COLO829 (cell line): ENCODE measurements at regions not wholly inside any gene's neighbourhood (a gene's known extent, or its start where the extent isn't known, plus 50 kb on each side); places are given as distances from the start of the nearest gene placed in this dataset.

ENCODE experiments used
- DNase-seq: peaks from one replicate; pipeline ENCODE4 v3.0.0; 2012; ENCODE audit warnings: low spot score

DNA sequence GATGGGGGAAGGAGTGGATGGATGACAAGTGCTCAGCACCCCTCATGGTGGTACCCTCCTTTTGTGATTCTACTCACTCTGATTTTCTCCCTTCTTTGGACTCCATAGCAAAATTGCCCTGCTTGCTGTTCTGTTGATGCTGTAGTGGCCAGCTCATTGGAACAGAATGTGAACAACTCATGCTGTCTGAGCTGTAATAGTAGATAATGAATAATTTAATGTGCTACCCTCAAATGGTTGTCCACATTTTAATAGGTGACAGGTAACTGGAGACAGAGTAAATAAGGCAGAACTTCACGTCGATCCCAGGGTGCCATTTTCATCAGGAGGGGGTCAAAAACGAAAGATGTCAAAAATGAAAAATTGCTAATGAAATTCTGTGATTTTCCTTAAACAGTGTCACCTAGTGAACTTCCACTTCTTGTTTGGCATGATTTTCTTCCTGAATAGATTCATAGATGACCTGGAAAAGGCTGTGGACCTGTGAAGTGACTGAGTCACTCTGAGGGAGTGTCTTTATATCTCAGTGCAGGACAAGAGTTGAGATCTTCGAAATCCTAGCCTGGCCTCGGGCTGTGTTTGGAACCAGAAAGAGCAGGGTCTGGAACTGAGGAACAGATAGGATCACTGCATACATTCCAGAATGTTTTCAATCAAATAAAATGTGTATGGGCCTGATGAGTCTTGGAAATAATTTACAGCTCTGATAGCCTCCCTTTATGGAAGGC lies 270.2 kb downstream of the PSAT1 start:
- no peak for DNase-seq

DNA sequence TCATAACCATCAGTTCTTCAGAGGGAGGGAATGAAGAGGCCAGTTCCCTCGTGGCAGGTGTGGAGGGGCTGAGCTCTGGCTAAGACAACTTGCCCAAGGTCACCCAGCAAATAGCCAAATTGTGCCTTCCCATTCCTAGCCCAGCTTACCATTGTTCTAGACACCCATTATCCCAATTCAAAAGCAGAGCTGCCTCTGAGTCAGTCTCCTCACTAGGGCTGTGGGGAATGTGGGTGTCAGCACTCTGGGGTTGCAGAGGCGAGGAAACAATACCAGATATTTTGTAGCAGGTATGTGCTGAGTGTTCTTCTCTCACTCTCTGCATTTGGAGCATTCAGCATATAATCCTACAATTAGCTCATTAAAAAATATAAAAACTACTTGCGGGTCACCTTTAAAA lies 270.8 kb downstream of the PSAT1 start:
- no peak for DNase-seq

DNA sequence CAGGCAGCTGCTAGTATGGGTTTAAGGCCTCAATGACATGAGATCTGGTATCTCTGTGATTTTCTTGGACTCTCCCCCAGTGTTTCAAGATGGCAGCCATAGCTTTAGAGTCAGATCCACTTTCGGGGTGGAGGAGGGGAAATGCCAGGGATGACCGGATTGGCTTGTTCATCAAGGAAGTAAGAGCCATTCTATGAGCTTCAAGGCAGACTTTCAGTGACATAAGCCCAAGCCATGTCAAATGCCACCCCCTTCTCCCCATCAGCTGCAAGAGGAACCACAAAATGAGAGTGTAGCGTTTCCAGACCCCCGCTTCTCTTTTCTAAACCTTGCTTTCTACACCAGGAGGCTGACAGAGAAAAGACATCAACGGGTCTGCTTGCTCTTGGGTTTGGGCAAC lies 271.8 kb downstream of the PSAT1 start:
- DNase-seq, result no peak

DNA sequence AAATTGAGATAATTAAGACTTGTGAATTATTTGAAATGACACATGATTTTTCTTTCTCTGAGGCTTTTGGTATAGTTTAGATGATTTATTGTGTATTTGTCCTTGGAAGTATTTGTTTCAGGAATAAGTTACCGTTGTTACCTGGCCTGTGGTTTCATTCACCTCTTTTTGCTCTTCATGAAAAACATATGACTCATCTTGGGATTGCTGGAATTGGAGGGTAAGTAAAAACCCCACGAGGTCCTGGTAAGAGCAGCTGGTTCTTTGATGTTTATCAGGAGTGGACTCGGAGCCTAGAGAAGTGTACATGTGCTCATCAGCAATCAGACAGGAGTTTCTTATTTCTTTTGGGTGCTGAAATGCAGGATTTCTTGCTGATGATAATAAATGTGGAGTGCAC lies 275.3 kb downstream of the PSAT1 start:
- DNase-seq, result no peak

DNA sequence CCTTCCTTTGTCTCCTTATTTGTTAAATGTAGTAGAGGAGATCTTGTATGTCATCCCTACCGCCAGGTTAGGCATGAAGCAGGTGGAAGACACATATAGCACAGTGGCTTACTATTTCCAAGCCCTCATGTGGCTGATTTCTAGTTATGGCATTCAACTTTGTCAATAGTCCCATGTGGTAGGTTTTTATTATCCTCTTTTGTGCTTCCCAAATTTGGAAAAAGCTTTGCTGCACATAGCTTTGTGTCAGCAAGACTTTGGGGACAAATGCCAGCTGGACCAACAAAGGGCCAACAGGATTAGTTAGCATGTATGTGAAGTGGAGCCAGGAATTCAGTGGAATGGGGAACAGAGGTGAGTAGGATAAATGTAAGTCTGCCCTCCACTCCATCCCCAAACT lies 276.3 kb downstream of the PSAT1 start:
- no peak for DNase-seq

DNA sequence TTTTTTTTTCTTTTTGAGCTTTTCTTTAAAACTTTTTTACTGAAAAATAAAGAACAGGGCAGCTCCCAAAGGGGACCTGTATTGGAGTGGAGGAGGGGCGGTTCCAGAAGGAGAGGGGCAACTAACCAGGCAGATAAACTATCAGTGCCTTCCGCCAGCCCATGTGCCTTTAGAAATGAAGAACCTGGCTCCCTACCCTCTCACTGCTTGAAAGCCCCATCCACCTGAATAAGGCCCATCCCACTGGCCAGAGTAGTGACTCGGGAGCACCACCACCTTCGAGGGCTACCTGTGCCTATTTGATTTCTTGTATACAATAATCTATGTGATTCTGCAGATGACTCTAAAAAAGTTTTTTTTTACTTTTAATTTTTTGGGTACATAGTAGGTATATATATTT lies 276.7 kb downstream of the PSAT1 start:
- no peak for DNase-seq

DNA sequence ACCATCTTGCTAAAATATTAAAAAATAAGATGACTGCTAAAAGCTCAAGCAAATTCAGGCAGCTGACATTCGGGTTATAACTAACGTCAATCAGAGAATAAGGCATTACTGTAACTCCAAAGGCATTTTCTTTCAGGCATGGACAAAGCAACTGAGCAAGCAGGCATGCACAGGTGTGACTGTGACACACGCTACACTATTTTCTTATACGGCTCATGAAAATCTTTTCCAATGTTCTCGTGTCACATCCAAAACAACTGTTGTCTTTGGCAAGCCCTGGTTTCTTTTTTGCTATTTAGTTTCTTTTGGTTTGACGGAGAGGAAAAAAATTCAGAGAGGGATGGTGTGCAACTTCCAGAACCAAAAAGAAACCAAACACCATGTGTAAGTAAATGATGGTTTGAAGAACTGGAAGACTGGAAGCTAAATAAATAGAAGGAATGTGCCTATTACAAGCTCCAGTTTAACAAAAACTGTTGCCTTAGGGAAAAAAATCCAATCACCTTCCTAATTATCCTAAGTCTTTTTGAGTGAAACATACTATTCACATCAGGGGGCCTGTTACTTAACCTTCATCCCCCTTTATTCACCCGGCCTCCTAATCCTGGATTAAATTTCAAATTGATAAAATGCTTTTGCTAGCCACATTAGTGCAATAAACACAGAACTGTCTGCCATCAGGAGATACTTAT lies 277.6 kb downstream of the PSAT1 start:
- DNase-seq, result no peak

DNA sequence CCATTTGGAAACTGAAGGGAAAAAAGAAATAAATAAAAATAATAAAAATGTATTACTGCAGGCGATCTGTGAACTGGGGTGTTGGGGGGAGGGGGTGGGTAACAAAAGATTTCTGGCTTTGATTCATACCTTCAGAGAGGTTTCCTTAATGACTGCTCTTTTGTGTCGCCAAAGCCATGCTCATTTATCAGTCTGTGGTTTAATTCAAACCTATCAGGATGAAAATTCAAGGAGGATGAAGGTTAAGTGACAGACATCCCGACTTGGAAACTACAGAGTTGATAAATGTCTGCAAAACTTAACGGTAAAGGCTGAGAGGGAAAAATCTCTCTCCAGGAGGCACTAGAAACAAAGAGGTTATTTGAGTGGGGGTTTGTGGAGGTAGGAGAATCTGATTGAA lies 278.2 kb downstream of the PSAT1 start:
- DNase-seq, result no peak

DNA sequence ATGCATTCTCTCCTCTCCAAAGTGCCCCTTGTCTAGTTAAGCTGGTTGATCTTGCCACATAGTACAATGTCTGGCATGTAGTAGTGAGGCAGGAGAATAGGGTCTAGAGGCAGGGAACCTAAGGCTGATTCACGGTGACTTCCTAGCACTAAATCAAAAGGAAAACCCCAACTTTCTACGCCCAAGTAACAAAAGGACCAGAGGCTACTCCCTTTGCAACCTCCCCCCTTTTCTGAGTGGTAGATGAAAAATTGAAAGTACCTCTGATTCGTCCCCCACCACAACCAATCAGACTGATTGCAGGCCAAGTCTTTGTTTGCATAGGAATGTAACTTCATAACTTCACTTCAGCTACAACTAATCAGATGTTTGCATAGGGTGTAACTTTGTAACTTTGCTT lies 278.8 kb downstream of the PSAT1 start:
- no peak for DNase-seq

DNA sequence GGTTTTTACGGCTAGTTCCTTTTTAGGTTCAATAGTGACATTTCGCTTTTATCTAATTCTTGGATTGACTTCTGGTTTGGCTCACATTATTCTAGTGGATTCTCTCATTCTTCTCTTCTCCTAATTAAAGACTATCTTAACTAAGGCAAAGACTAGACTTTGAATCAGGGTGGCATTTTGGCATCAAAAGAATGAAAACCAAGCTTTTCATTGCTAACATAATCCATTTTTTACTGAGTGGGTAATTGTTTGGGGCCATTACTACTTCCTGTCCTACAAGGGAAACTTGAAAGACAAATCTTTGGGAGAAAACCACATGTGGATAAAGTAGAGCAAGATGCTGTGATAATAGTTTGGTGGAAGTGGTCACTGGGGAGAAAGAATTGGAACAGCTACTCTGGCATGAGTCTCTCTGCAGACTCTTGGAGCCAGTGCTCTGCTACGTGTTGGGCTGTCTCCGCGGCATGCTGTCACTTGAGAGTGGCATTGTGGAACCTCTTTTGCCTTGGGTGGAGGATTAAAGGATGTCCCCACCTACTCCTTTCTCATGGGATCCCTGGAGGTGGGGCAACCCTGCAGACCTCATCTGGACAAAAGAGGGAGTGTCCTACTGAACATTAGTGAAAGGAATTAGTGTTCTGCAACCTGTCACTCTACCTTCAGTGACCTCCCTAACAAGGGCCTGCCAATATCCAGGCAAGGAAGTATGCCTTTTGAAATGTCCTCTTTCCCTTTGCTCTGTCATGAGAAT lies 280.4 kb downstream of the PSAT1 start:
- peak; percentile 28 for DNase-seq

DNA sequence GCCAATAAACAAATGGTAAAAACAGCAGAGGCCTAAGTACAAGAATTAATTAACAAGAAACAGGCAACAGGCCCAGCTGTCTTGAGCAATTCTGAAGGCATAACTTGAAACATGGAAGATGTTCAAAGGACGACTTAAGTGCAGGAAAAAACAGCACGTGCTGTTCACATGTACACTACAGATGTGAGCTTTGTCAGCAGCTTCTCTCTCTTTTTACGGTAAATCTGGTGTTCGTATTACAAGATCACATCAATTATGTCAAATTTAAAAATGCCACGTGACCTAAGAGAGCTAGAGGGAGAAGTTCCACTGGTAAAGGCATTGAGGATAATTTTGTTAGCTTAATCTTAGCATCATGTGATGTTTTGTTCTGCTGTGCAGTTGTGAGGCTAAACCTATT lies 281.1 kb downstream of the PSAT1 start:
- no peak for DNase-seq

DNA sequence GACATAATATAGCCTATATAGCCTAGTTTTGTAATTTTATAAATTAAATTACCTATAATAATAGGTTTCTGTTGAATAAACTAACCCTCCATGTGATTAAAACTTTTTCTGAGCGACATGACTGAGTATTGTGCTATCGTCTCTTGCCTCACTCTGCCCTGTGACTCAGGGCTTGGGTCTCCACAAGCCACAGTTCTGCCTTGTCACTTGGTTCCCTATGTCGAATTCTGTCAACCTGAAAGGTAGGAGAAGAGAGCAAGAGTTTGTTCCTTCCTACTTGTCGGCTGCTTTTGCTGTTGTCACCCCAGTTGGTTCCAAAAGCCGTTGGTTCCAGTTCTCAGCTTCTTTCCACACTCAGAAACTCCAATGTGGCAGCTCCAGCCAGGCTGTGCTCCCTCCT lies 285.9 kb downstream of the PSAT1 start:
- no peak for DNase-seq

DNA sequence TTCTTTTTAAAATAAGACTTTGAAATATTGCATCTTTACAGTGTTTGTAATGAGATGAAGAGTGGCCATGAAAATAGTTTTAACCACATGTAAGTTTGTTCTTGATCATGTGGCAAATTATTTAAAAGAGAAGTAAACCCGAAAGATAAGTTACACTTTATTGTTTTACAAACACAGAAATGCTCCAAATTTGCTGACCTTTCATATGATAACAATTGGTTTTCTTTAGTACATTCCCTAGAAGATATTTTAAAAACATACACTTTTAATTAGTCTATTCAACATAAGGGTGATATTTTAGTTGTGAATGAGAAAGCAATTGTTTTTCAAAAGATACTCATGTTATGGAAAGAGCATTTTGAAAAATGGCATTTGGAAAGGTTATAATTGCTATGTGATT lies 287.7 kb downstream of the PSAT1 start:
- no peak for DNase-seq

DNA sequence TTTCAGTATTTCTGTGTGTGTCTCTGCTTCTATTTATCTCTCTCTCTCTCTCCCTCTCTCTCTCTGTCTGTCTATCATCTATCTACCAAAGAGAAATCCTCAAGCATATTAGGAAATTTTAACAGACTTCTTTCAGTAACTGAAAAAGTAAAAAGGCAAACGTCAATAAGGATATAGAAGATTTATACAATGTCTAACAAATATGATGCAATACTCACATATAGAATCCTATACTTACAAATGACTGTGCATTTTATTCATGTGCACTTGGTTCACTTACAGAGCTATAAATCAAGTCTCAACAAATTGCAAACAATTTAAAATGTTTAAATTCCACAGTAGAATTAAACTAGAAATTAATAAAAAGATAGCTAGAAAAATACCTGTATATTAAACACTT lies 289.0 kb downstream of the PSAT1 start:
- no peak for DNase-seq

DNA sequence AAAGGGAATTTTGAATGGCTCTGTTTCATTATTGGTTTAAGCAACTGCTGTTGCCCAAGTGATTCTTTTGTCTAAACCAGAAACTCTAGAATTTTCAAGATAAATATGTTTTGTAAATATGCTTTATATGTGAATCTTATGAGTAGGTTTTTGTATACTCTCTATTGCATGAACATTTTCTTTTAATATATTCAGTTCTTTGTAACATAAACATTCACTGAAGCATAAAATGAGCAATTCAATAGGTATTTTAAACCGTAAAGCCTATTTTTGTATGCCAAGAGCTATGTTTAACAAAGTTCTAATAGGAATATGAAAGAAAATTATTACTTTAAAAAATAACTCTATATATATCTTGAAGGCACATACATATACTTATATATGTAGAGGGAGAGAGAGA lies 293.1 kb downstream of the PSAT1 start:
- no peak for DNase-seq

DNA sequence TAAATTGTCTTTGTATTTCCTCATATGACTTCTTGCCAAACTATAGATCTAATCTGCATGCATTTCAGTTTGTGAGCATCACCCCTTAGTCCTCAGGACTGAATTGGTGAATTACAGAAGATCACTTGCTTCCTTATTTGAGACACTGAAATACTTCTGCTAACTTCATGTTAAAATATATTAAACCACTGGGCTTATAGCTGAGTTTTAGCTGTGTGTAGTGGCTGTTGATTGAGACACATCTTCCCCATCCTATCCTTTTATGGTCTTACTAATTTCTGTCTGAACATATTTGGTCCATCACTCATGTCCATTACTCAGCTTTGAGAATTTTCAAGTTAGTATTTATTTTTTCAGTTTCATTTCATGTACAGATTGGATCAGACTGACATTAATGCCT lies 295.9 kb downstream of the PSAT1 start:
- no peak for DNase-seq

DNA sequence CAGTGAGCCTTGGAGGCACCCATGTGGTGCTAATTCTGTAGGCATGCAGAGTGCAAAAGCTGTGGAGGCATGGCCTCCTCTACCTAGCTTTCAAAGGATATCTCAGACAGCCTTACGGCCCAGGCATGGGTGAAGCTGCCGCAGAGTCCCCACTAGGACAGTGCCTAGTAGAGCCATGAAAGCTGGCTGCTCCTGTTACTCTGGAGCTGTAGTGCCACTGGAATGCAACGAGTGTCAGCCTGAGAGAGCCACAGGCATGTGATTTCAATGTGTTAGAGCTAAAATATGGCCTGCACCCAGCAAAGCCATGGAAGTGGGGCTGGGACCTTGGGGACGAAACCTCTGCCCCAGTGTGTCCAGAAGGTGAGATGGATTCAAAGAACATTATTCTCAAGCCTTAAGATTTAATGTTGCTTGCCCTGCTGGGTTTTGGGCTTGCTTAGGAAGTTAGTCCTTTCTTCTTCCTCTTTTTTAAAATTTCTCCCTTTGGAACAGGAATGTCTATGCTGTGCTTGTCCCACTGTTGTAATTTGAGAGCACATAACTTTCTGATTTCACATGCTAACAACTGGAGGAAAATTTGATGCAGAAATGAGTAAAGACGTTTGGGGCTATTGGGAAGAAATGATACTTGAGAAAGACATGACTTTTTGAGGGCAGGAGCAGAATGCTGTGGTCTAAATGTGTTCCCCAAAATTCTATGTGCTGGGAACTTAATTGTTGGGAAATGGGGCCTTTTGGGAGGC lies 298.4 kb downstream of the PSAT1 start:
- no peak for DNase-seq

DNA sequence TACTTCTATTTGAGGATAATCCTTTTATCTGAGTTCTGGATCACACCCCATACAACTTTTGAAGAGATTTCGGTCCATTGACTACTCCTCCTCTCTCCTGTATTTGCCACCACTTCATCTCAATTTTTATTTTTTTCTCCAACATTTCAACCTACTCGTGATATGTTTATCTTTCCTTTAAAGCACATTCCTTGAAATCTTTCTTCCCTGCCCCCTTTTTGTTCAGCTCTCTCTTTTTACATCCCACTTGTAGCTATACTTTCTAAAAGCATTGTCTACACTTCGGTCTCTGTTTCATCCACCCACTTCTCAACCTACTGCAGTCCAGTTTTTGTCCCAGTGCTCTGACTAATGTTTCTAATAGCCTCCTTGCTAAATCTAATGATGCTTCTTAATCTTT lies 299.4 kb downstream of the PSAT1 start:
- DNase-seq, result no peak

DNA sequence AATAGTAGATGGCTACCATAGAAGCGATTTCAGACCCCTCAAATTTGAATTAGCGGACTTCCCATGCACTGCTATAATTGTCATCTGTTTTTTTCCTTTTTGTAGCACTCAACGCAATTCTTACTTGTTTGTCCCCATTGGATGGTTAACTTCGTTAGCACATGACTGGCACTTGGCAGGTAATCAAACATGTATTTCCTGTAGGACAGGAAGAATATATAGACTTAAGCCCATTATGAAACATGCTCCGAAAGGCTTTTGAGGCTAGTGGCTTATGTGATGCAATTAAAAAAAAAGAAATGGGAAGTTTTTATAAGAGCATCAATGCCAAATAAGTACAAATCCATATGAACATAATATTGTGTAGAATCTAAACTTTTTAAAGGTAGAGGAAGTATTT lies 301.2 kb downstream of the PSAT1 start:
- DNase-seq, result no peak

DNA sequence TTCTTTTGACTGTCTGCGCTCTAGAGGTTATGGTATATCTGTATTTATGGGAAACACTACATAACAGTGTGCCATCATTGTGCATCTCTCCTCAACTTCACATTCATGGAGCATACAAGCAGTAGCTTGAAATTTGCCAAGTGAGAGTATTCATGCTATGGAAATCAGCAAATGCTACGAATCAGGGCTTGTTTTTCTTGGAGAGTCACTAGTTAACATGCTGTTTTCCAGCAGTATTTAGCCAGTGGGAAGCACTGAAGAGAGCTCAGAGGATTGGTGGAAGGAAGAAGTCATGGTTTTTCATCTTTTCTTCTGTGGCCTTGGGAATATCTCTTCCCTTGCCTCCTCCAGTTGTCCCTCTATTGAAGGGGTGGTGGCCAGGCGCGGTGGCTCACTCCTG lies 303.0 kb downstream of the PSAT1 start:
- no peak for DNase-seq

DNA sequence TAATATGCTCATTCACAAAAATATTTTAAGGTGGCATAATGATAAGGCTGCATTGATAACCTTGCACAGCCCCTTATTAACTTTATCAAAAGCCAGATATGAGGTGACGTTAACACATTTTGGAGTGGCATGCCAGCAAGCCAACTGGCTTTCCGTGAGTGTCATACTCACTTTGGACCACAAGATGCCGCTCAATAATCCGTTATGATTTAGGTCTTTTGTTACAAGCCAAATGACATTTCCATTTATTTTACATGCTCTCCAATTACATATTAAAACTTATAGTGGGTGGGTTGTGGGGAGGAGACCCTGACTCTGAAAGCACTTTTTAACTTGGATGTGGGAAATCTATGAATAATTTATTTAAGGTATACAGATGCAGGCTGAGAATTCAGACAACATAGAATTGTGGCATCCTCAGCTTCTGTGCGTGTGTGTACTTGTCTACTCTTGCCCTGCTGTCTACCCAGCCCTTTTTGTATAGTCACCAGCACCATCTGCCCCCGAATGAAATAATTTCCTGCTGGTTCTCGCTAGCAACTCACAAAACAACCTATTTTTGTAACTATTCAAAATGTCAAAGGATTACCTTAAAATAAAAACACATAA lies 305.1 kb downstream of the PSAT1 start:
- DNase-seq, result peak; percentile 37
